GM23248 (cell line): ENCODE measurements at regions not wholly inside any gene's neighbourhood (a gene's known extent, or its start where the extent isn't known, plus 50 kb on each side); places are given as distances from the start of the nearest gene placed in this dataset.

ENCODE experiments used
- DNase-seq: peaks from one replicate; pipeline ENCODE4 v3.0.0-alpha.2; 2015
- H2AFZ ChIP-seq: fragments of 200-600 bp; sonication (generic); 2 replicates; pipeline ENCODE4 v1.6.1; 2016; ENCODE audit warnings: antibody characterized with exemption
- H3F3A ChIP-seq: fragments of 200-600 bp; sonication (generic); 2 replicates; pipeline ENCODE4 v1.6.1; 2016; ENCODE audit warnings: mild to moderate bottlenecking, antibody characterized with exemption, mixed run types; ENCODE audit not compliant: insufficient read depth
- H3K27ac ChIP-seq: fragments of 200-600 bp; sonication (generic); 2 replicates; pipeline ENCODE4 v1.5.1; 2016; ENCODE audit warnings: mild to moderate bottlenecking
- H3K27me3 ChIP-seq: fragments of 200-600 bp; sonication (generic); replicated peaks from 2 replicates; pipeline ENCODE4 v1.6.1; 2016; ENCODE audit warnings: mild to moderate bottlenecking; ENCODE audit not compliant: insufficient read depth
- H3K36me3 ChIP-seq: fragments of 200-600 bp; sonication (generic); 2 replicates; pipeline ENCODE4 v1.6.1; 2016; ENCODE audit warnings: low read depth, mild to moderate bottlenecking
- H3K4me1 ChIP-seq: fragments of 200-600 bp; sonication (generic); 2 replicates; pipeline ENCODE4 v1.6.1; 2016; ENCODE audit warnings: mild to moderate bottlenecking; ENCODE audit not compliant: insufficient read depth
- H3K4me2 ChIP-seq: fragments of 200-600 bp; sonication (generic); one replicate; pipeline ENCODE4 v1.6.1; 2016; ENCODE audit warnings: mild to moderate bottlenecking; ENCODE audit not compliant: unreplicated experiment
- H3K4me3 ChIP-seq: fragments of 200-600 bp; sonication (generic); 2 replicates; pipeline ENCODE4 v1.5.1; 2016; ENCODE audit warnings: mild to moderate bottlenecking
- H3K79me2 ChIP-seq: fragments of 200-600 bp; sonication (generic); 2 replicates; pipeline ENCODE4 v1.6.1; 2016; ENCODE audit warnings: mild to moderate bottlenecking; ENCODE audit not compliant: insufficient read depth
- H3K9ac ChIP-seq: fragments of 200-600 bp; sonication (generic); 2 replicates; pipeline ENCODE4 v1.6.1; 2016; ENCODE audit warnings: mild to moderate bottlenecking
- H3K9me2 ChIP-seq: fragments of 200-600 bp; sonication (generic); 2 replicates; pipeline ENCODE4 v1.6.1; 2016; ENCODE audit warnings: mixed run types, mild to moderate bottlenecking, moderate library complexity; ENCODE audit not compliant: insufficient read depth
- H3K9me3 ChIP-seq: fragments of 200-600 bp; sonication (generic); one replicate; pipeline ENCODE4 v1.6.1; 2017; ENCODE audit warnings: low read depth
- H4K20me1 ChIP-seq: fragments of 200-600 bp; sonication (generic); 2 replicates; pipeline ENCODE4 v1.6.0; 2016; ENCODE audit not compliant: insufficient read depth
- EZH2 ChIP-seq: fragments of 200-600 bp; sonication (generic); IDR thresholded peaks from 2 replicates; pipeline ENCODE4 v1.6.1; 2018; ENCODE audit warnings: antibody characterized with exemption, mild to moderate bottlenecking; ENCODE audit not compliant: insufficient read depth, poor library complexity, severe bottlenecking
- EZH2phosphoT487 ChIP-seq: fragments of 200-600 bp; sonication (generic); IDR thresholded peaks from 2 replicates; pipeline ENCODE4 v1.6.1; 2018; ENCODE audit warnings: antibody characterized with exemption, moderate library complexity, mild to moderate bottlenecking, low read depth; ENCODE audit not compliant: insufficient read depth
- WGBS, 2 experiments: methylation state at CpG; one replicate each; pipeline ENCODE4 v1.1.6; 2015 to 2017; ENCODE audit warnings: low lambda C conversion rate in 2 of 2, low coverage in 1 of 2; ENCODE audit errors: missing lambda C conversion rate in 2 of 2; 5-methylcytosine and 5-hydroxymethylcytosine counted together
- in situ Hi-C: fragments of 300-500 bp; cut with MboI; formaldehyde crosslinking; loops from 2 replicates; pipeline ENCODE4 v1.15.0; 2020

DNA sequence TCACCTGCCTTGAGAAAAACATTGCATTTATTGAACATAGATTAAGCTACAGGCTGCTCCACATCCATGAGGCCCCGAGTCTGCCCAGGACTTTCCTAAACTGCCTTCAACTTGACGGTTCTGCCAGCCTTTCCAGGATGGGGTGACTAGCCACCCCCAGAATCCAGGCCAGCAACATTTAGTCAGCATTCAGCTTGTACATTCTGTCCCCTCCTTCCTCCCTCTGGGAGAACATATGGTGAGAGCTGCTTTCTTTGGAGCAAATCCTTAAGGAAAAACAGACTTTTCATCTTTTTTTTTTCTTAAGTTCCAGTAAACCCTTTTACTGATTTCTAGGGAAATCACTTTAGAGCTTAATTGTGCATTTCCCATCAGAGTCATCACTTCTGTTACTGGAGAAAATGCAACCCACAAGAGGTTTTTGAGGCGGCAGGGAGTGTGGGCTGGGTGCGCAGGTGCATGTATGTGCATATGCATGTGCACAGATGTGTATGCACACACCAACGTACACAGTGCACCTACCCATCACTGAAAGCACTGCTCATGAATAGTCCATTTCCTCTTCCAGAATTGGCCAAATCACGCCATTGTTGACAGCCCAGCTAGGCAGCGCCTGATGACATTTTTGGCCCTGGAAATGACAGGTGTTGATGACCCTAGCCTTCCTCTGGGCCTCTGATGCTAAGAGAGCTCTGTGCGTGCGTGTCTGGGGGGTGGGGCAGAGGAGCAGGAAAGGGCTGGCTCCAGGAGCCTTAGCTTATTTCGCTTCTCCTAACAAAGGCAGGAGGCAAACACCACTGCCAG, 145.6 kb downstream of the HSD17B3 start:
- Histone ChIP-seq H3K36me3 (no peaks in the 10 kb centered on the region), H3K4me3 (no peak overlapping the region), H3K4me2 (no peak overlapping the region), H4K20me1 (no peaks in the 10 kb centered on the region), H2AFZ (no peak overlapping the region), H3K9me3 (no peaks in the 10 kb centered on the region), H3F3A (no peaks in the 10 kb centered on the region), H3K4me1 (no peaks in the 10 kb centered on the region), H3K9ac (no peak overlapping the region), H3K79me2 (no peaks in the 10 kb centered on the region), H3K27ac (no peak overlapping the region), H3K9me2 (no peaks in the 10 kb centered on the region), H3K27me3 (0 out of 2 replicates have a peak, but pooled peaks cover 5% of the 10 kb centered on the region)
- in situ Hi-C loops = no loop called here
- TF ChIP-seq EZH2 (no peak), EZH2phosphoT487 (no peak)
- 76 to 82% methylated on average over 10 of the region's 10 CpGs for WGBS, 2 experiments
- no peak for DNase-seq

- Histone ChIP-seq H3K79me2 (no peaks in the 10 kb centered on the region), H3K27ac (no peak overlapping the region), H3K9me3 (no peaks in the 10 kb centered on the region), H3K36me3 (no peaks in the 10 kb centered on the region), H3K9ac (no peak overlapping the region), H3K9me2 (no peaks in the 10 kb centered on the region), H3F3A (no peaks in the 10 kb centered on the region), H3K4me1 (no peaks in the 10 kb centered on the region), H3K27me3 (peaks cover 14% of the 10 kb centered on the region; the same call in 1 of the 2 replicates), H4K20me1 (no peaks in the 10 kb centered on the region), H3K4me3 (no peak overlapping the region), H3K4me2 (no peak overlapping the region), H2AFZ (no peak overlapping the region)
- in situ Hi-C loops = no loop called here
- TF ChIP-seq EZH2 (no peak), EZH2phosphoT487 (no peak)
- 70 to 72% methylated on average over 12 to 13 of the region's 13 CpGs for whole genome bisulfite sequencing, 2 experiments
- no peak for DNase-seq
These were observed 147.9 kb downstream of the HSD17B3 start for GRCh38 chr9:96154081-96154480.

GRCh38 chr9:96152550-96152949, 149.4 kb downstream of the HSD17B3 start:
- Histone ChIP-seq H3K79me2 (no peaks in the 10 kb centered on the region), H3K36me3 (no peaks in the 10 kb centered on the region), H3K9me3 (no peaks in the 10 kb centered on the region), H3K9ac (no peak overlapping the region), H3F3A (no peaks in the 10 kb centered on the region), H3K4me3 (no peak overlapping the region), H3K4me1 (no peaks in the 10 kb centered on the region), H3K4me2 (no peak overlapping the region), H2AFZ (no peak overlapping the region), H3K27ac (no peak overlapping the region), H3K27me3 (peaks cover 27% of the 10 kb centered on the region; the same call in 1 of the 2 replicates), H3K9me2 (no peaks in the 10 kb centered on the region), H4K20me1 (no peaks in the 10 kb centered on the region)
- DNase-seq = no peak
- 67 to 79% methylated on average over 2 of the region's 2 CpGs for WGBS, 2 experiments
- in situ Hi-C loops = no loop called here
- TF ChIP-seq EZH2phosphoT487 (no peak), EZH2 (no peak)

DNA sequence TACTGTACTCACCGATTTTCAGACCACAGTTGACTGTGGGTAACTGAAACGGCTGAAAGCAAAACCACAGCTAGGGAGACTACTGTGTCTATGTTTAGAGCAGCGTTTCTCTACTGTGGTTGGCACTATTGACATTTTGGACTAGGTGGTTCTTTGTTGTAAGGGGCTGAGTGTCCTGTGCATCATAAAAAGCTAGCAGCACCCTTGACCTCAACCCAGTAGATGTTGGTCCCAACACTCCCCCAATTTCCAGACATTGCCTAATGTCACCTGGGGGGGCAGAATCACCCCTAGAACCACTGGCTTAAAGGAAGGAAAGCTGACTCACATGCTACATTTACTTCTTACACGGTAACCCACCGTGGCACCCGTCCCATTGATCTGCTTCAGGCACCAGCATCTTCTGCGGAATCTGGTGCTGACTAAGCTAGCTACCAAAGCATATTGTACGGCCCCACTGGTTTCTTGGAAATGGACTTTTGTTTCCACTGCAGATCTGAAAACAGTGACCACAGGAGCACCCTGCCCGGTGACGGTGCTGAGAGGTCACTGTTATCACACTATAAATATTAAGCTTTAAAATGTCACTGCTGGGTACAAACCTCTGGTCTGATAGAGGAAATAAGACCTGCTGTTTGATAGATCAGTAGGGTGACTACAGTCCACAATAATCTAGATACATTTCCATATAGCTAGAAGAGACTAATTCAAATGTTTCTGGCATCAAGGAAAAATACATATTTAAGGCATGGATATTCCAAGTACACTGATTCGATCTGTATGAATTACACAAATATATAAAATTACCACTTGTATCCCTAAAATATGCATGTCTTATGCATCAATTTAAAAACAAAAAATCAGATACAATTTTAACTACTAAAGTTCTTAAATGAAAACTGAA, 151.4 kb downstream of the HSD17B3 start:
- 72 to 74% methylated on average over 11 of the region's 11 CpGs for WGBS, 2 experiments
- H3K9me2 ChIP-seq = no peaks in the 10 kb centered on the region
- no peak overlapping the region for H3K27ac ChIP-seq
- no peaks in the 10 kb centered on the region for H3K79me2 ChIP-seq
- H3F3A ChIP-seq = no peaks in the 10 kb centered on the region
- H4K20me1 ChIP-seq = no peaks in the 10 kb centered on the region
- no peaks in the 10 kb centered on the region for H3K36me3 ChIP-seq
- no peak overlapping the region for H3K4me3 ChIP-seq
- H3K9me3 ChIP-seq = no peaks in the 10 kb centered on the region
- no peak overlapping the region for H3K4me2 ChIP-seq
- no peak for DNase-seq
- no peak overlapping the region for H3K9ac ChIP-seq
- peaks cover 27% of the 10 kb centered on the region; the same call in 1 of the 2 replicates for H3K27me3 ChIP-seq
- TF ChIP-seq EZH2phosphoT487 = no peak
- TF ChIP-seq EZH2 = no peak
- no peaks in the 10 kb centered on the region for H3K4me1 ChIP-seq
- H2AFZ ChIP-seq = no peak overlapping the region
- in situ Hi-C loops = no loop called here
